ENCODE measurements at regions not wholly inside any gene's neighbourhood (a gene's known extent, or its start where the extent isn't known, plus 50 kb on each side); places are given as distances from the start of the nearest gene placed in this dataset.
"Not testable (repeated sequence)": the region's sequence is repeated elsewhere in the genome, so short reads cannot be mapped to it uniquely, and the experiment has no call there.

DNA sequence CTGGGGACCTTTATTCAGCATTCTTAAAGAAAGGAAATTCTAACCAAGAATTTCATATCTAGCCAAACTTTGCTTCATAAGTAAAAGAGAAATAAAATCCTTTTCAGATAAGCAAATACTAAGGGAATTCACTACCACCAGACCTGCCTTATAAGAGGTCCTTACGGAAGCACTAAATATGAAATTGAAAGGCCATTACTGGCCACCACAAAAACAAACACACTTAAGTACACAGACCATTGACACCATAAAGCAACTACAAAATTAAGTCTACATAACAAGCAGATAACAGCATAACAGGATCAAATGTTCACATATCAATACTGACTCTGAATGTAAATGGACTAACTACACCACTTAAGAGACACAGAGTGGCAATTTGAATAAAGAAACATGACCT lies 361.4 kb upstream of the POU5F2 start:
- Histone ChIP-seq H3K27me3 (no peaks in the 10 kb centered on the region), H3K9me3 (peaks cover 22% of the 10 kb centered on the region), H3K4me3 (no peak overlapping the region), H3K36me3 (peaks cover 2% of the 10 kb centered on the region)
- no peak for DNase-seq

DNA sequence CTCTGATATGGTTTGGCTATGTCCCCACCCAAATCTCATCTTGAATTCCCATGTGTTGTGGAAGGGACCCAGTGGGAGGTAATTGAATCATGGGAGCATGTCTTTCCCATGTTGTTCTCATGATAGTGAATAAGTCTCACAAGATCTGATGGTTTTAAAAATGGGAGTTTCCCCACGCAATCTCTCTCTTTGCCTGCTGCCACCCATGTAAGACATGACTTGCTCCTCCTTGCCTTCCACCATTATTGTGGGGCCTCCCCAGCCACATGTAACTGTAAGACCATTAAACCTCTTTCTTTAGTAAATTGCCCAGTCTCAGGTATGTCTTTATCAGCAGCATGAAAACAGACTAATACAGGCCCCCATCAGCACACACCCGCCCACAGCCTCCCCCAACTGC lies 356.0 kb upstream of the POU5F2 start:
- DNase-seq, H3K4me3 ChIP-seq, H3K36me3 ChIP-seq, H3K27me3 ChIP-seq: not testable (repeated sequence)
- H3K9me3 ChIP-seq: peaks cover 11% of the 10 kb centered on the region

GRCh38 chr5:94094793-94095441 lies 353.5 kb upstream of the POU5F2 start:
- no peaks in the 10 kb centered on the region for H3K27me3 ChIP-seq
- H3K9me3 ChIP-seq: peaks cover 9% of the 10 kb centered on the region
- H3K4me3 ChIP-seq: no peak overlapping the region
- no peak for DNase-seq
- peaks cover 3% of the 10 kb centered on the region for H3K36me3 ChIP-seq

- H3K4me3 ChIP-seq: no peak overlapping the region
- H3K36me3 ChIP-seq: peaks cover 3% of the 10 kb centered on the region
- H3K9me3 ChIP-seq: peaks cover 5% of the 10 kb centered on the region
- DNase-seq: no peak
- no peaks in the 10 kb centered on the region for H3K27me3 ChIP-seq
Observed at GRCh38 chr5:94093300-94093699, 351.9 kb upstream of the POU5F2 start.

DNA sequence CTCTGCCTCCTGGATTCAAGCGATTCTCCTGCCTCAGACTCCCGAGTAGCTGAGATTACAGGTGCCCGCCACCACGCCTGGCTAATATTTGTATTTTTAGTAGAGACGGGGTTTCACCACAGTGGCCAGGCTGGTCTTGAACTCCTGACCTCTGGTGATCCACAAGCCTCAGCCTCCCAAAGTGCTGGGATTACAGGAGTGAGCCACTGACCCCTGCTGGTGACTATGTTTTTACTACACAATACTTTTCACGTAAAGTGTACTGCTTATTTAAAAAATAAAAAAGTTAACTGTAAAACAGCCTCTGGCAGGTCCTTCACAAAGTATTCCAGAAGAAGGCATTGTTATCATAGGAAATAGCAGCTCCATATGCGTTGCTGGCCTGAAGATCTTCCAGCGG lies 345.2 kb upstream of the POU5F2 start:
- H3K36me3 ChIP-seq, DNase-seq, H3K27me3 ChIP-seq, H3K9me3 ChIP-seq, H3K4me3 ChIP-seq: not testable (repeated sequence)

DNA sequence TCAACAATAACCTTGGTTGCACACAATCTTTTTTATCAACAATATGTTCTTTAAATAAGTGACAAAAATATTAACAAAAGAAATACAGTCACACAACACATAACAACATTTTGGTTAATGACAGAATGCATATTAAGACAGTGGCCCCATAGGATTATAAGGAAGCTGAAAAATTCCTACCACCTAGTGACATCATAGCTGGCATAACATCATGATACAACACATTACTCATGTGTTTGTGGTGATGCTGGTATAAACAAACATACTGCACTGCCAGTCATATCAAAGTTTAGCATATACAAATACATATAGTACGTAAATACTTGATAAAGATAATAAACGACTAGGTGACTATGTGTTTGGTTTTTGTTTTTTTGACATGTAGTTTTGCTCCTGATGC lies 344.8 kb upstream of the POU5F2 start:
- H3K4me3 ChIP-seq: no peak overlapping the region
- no peaks in the 10 kb centered on the region for H3K36me3 ChIP-seq
- no peaks in the 10 kb centered on the region for H3K9me3 ChIP-seq
- DNase-seq: no peak
- H3K27me3 ChIP-seq: no peaks in the 10 kb centered on the region

DNA sequence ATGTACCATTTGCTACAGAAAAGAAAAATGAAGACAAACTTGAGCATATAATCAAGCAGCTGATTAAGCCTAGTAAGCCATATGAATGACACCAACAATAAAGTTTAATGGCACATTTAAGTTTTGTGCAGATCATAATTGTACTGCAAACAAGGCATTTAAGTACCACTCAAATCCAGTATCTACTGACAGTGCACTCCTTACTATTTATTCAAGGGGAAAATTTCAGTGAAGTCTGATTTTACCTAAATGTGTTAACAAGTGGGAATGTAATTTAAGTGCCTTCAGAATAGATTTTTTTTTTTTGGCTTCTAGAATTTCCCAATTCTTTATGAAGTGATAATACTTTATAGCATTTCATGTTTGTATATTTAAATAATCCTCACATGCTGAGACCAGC lies 341.0 kb upstream of the POU5F2 start:
- no peaks in the 10 kb centered on the region; the same call in 1 of the 2 replicates for H3K36me3 ChIP-seq
- H3K4me3 ChIP-seq: no peak overlapping the region
- DNase-seq: no peak
- H3K27me3 ChIP-seq: no peaks in the 10 kb centered on the region
- H3K9me3 ChIP-seq: no peaks in the 10 kb centered on the region

DNA sequence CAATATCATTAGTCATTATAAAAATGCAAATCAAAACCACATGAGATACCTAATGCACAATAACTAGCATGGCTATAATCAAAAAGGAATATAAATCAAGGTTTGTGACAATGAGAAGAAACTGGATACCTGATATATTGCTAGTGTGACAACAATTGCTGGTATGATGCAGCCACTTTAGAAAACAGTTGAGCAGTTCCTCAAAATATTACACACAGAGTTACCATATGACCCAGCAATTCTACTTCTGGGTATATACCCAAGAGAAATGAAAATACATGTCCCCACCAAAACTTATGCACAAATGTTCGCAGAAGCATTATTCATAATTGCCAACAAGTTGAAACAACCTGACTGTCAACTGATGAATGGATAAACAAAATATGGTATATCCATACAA lies 339.7 kb upstream of the POU5F2 start:
- no peaks in the 10 kb centered on the region for H3K9me3 ChIP-seq
- no peaks in the 10 kb centered on the region; the same call in 1 of the 2 replicates for H3K36me3 ChIP-seq
- no peak overlapping the region for H3K4me3 ChIP-seq
- H3K27me3 ChIP-seq: no peaks in the 10 kb centered on the region
- DNase-seq: no peak

DNA sequence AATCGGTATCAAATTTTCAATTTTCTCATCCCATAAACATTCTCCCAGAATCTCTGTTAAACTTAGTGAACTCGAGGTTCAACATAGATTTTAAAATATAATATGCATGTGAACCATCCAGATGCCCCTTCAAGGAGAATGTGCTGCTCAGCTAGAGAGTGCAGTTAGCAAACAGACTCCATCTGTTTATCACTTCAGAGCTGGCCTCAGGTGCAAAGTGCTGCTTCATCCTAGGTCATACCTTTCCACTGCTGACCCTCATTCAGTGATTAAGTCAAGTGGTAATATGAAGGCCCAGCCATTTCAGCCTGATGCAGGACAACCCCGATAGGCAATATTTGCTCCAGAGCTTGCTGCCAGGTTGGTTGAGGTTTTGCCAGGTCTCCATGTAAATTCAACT lies 339.0 kb upstream of the POU5F2 start:
- no peak for DNase-seq
- H3K4me3 ChIP-seq: no peak overlapping the region
- H3K27me3 ChIP-seq: no peaks in the 10 kb centered on the region
- H3K36me3 ChIP-seq: no peaks in the 10 kb centered on the region; the same call in 1 of the 2 replicates
- no peaks in the 10 kb centered on the region for H3K9me3 ChIP-seq

DNA sequence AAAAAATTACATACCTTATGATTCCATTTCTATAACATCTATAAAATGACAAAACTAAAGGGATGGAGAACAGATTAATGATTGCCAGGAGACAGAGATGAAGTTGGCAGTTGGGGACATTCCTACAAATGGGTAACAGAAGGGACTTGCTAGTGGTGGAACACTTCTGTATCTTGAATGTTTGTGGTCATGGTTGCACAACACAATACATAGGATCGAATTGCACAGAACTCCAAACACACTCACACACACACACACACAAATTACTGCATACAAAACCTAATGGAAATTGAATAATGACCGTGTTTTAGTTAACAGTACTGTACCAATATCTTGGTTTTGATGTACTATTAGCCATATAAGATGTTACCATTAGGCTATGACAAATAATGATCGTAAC lies 330.7 kb upstream of the POU5F2 start:
- peaks cover 6% of the 10 kb centered on the region for H3K36me3 ChIP-seq
- H3K4me3 ChIP-seq: no peak overlapping the region
- DNase-seq: no peak
- H3K9me3 ChIP-seq: peaks cover 7% of the 10 kb centered on the region
- H3K27me3 ChIP-seq: no peaks in the 10 kb centered on the region

DNA sequence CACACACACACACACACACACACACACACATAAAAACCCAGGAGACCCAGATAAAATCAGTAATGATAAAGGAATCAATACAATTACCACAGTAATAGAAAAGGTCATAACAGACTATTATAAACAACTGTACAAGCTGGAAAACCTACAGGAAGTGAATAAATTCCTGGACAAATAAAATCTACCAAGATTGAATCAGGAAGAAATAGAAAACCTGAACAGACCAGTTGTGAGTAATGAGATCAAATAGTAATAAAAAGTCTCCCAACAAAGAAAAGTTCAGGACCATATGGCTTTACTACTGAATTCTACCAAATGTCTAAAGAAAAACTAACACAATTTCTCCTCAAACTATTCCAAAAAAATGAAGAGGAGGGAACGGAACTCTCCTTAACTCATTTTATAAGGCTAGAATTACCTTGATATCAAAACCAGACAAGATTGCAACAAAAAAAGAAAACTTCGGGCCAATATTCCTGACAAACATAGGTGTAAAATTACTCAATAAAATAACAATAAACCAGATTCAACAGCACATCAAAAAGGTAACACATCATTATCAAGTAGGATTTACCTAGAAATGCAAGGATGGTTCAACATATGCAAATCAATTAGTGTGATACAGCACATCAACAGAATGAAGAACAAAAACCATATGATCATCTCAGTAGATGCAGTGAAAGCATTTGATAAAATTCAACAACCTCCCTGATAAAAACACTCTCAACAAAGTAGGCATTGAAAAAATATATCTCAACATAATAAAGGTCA lies 325.2 kb upstream of the POU5F2 start:
- no peak for DNase-seq
- no peak overlapping the region for H3K4me3 ChIP-seq
- peaks cover 42% of the 10 kb centered on the region for H3K9me3 ChIP-seq
- H3K36me3 ChIP-seq: peaks cover 8% of the 10 kb centered on the region
- no peaks in the 10 kb centered on the region for H3K27me3 ChIP-seq

GRCh38 chr5:94064025-94064424 lies 322.6 kb upstream of the POU5F2 start:
- Histone ChIP-seq H3K4me3 (no peak overlapping the region), H3K9me3 (peaks cover 45% of the 10 kb centered on the region), H3K36me3 (peaks cover 8% of the 10 kb centered on the region), H3K27me3 (no peaks in the 10 kb centered on the region)
- DNase-seq: no peak

DNA sequence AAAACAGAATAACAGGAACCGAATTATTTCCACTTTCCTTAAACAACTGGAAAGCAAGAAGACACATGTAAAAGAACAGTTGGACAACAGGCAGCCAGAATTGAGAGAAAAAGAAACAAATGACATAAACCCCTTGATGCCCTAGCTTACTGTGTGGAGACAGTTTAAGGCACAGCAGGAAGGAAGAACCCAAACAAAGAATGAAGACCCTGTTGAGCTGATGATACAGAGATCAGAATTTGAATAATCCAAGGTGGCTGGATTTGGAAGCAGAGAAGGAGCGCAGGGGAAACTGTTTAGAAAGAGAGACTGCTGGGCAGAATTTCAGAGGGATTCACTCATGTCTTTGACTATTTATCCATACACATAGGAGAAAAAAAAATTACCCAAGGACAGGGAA lies 316.3 kb upstream of the POU5F2 start:
- Histone ChIP-seq H3K9me3 (peaks cover 4% of the 10 kb centered on the region), H3K36me3 (no peaks in the 10 kb centered on the region), H3K27me3 (no peaks in the 10 kb centered on the region), H3K4me3 (no peak overlapping the region)
- DNase-seq: no peak

DNA sequence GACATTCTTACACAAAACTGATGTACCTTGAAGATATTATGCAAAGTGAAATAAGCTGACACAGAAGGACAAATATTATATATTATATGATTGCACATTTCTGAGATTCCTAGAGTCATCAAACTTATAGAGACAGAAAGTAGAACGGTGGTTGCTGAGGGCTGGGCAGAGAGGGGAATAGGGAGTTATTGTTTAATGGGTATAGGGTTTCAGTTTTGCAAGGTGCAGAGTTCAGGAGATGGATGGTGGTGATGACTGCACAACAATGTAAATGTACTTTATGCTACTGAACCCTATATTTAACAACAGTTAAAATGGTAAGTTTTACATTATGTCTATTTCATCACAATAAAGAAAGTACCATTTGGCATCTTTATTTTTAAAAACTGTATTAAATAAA lies 315.8 kb upstream of the POU5F2 start:
- Histone ChIP-seq H3K9me3 (peaks cover 4% of the 10 kb centered on the region), H3K4me3 (no peak overlapping the region), H3K27me3 (no peaks in the 10 kb centered on the region), H3K36me3 (no peaks in the 10 kb centered on the region)
- DNase-seq: no peak

GRCh38 chr5:94049307-94049922 lies 308.0 kb upstream of the POU5F2 start:
- not testable (repeated sequence) for H3K9me3 ChIP-seq, H3K27me3 ChIP-seq, H3K4me3 ChIP-seq, DNase-seq
- H3K36me3 ChIP-seq: peaks cover 15% of the 10 kb centered on the region

GRCh38 chr5:94045839-94046782 lies 304.7 kb upstream of the POU5F2 start:
- peaks cover 21% of the 10 kb centered on the region for H3K36me3 ChIP-seq
- no peak for DNase-seq
- H3K4me3 ChIP-seq: no peak overlapping the region
- H3K27me3 ChIP-seq: no peaks in the 10 kb centered on the region
- H3K9me3 ChIP-seq: no peaks in the 10 kb centered on the region

- DNase-seq: no peak
- H3K4me3 ChIP-seq: no peak overlapping the region
- no peaks in the 10 kb centered on the region for H3K27me3 ChIP-seq
- H3K9me3 ChIP-seq: no peaks in the 10 kb centered on the region
- peaks cover 15% of the 10 kb centered on the region for H3K36me3 ChIP-seq
Observed at GRCh38 chr5:94043311-94043710, 301.9 kb upstream of the POU5F2 start.

All from MG63 (cell line).